ENCODE measurements at regions not wholly inside any gene's neighbourhood (a gene's known extent, or its start where the extent isn't known, plus 50 kb on each side); places are given as distances from the start of the nearest gene placed in this dataset.

GRCh38 chr5:174617285-174617684 is 107.1 kb upstream of the MSX2 start:
- no peaks in the 10 kb centered on the region for H3K9me3 Mint-ChIP-seq
- no peak overlapping the region for H3K27ac Mint-ChIP-seq
- no peak overlapping the region for H3K4me3 Mint-ChIP-seq (ENCODE audit: low read depth)
- intact Hi-C loops (cut with micrococcal nuclease): no loop called here
- no peak for DNase-seq (ENCODE audit: low spot score)
- no peaks in the 10 kb centered on the region for H3K27me3 Mint-ChIP-seq (ENCODE audit: low read depth)
- no peaks in the 10 kb centered on the region for H3K36me3 Mint-ChIP-seq (ENCODE audit: low read depth)
- H3K4me1 Mint-ChIP-seq (ENCODE audit: low read depth): no peaks in the 10 kb centered on the region

- no peak overlapping the region for H3K4me3 Mint-ChIP-seq (ENCODE audit: low read depth)
- H3K27ac Mint-ChIP-seq: no peak overlapping the region
- intact Hi-C loops (cut with micrococcal nuclease): no loop called here
- no peak for DNase-seq (ENCODE audit: low spot score)
- H3K36me3 Mint-ChIP-seq (ENCODE audit: low read depth): no peaks in the 10 kb centered on the region
- H3K4me1 Mint-ChIP-seq (ENCODE audit: low read depth): no peaks in the 10 kb centered on the region
- H3K9me3 Mint-ChIP-seq: no peaks in the 10 kb centered on the region
- H3K27me3 Mint-ChIP-seq (ENCODE audit: low read depth): no peaks in the 10 kb centered on the region
Measured at GRCh38 chr5:174617910-174618309, 106.5 kb upstream of the MSX2 start.

DNA sequence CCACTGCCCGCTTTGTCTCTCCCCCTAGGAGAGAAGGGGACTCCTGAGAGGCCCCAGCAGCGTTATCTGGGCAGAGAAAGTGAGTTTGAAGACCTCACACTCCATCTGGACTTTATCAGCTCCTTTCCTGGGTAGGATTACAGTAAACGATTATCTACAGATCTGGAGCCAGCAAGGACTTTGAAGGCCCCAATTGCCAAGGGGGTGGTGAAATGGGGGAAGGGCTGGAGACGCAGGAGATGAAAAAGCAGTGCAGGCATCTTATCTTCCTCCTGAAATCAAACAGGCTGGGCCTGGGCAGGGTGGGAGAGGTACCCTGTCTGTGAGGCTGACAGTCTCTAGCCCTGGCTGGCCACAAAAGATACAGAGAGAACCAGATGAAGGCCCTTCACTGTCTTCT is 105.8 kb upstream of the MSX2 start:
- H3K36me3 Mint-ChIP-seq (ENCODE audit: low read depth): no peaks in the 10 kb centered on the region
- no peaks in the 10 kb centered on the region for H3K9me3 Mint-ChIP-seq
- H3K27ac Mint-ChIP-seq: no peak overlapping the region
- H3K4me3 Mint-ChIP-seq (ENCODE audit: low read depth): no peak overlapping the region
- no peak for DNase-seq (ENCODE audit: low spot score)
- intact Hi-C loops (cut with micrococcal nuclease): no loop called here
- no peaks in the 10 kb centered on the region for H3K27me3 Mint-ChIP-seq (ENCODE audit: low read depth)
- no peaks in the 10 kb centered on the region for H3K4me1 Mint-ChIP-seq (ENCODE audit: low read depth)

GRCh38 chr5:174622067-174622466 is 102.3 kb upstream of the MSX2 start:
- Mint-ChIP-seq H3K4me3 (ENCODE audit: low read depth) (no peak overlapping the region), H3K36me3 (ENCODE audit: low read depth) (no peaks in the 10 kb centered on the region), H3K4me1 (ENCODE audit: low read depth) (no peaks in the 10 kb centered on the region), H3K27me3 (ENCODE audit: low read depth) (no peaks in the 10 kb centered on the region), H3K9me3 (no peaks in the 10 kb centered on the region), H3K27ac (no peak overlapping the region)
- no peak for DNase-seq (ENCODE audit: low spot score)
- intact Hi-C loops (cut with micrococcal nuclease): no loop called here

GRCh38 chr5:174623018-174623417 is 101.4 kb upstream of the MSX2 start:
- intact Hi-C loops (cut with micrococcal nuclease): no loop called here
- H3K27ac Mint-ChIP-seq: no peak overlapping the region
- H3K4me1 Mint-ChIP-seq (ENCODE audit: low read depth): no peaks in the 10 kb centered on the region
- H3K9me3 Mint-ChIP-seq: no peaks in the 10 kb centered on the region
- H3K4me3 Mint-ChIP-seq (ENCODE audit: low read depth): no peak overlapping the region
- H3K36me3 Mint-ChIP-seq (ENCODE audit: low read depth): no peaks in the 10 kb centered on the region
- H3K27me3 Mint-ChIP-seq (ENCODE audit: low read depth): no peaks in the 10 kb centered on the region
- no peak for DNase-seq (ENCODE audit: low spot score)

GRCh38 chr5:174623433-174624019 is 100.9 kb upstream of the MSX2 start:
- no peaks in the 10 kb centered on the region for H3K4me1 Mint-ChIP-seq (ENCODE audit: low read depth)
- intact Hi-C loops (cut with micrococcal nuclease): no loop called here
- H3K9me3 Mint-ChIP-seq: no peaks in the 10 kb centered on the region
- H3K4me3 Mint-ChIP-seq (ENCODE audit: low read depth): no peak overlapping the region
- H3K27ac Mint-ChIP-seq: no peak overlapping the region
- DNase-seq (ENCODE audit: low spot score): no peak
- no peaks in the 10 kb centered on the region for H3K27me3 Mint-ChIP-seq (ENCODE audit: low read depth)
- H3K36me3 Mint-ChIP-seq (ENCODE audit: low read depth): no peaks in the 10 kb centered on the region

DNA sequence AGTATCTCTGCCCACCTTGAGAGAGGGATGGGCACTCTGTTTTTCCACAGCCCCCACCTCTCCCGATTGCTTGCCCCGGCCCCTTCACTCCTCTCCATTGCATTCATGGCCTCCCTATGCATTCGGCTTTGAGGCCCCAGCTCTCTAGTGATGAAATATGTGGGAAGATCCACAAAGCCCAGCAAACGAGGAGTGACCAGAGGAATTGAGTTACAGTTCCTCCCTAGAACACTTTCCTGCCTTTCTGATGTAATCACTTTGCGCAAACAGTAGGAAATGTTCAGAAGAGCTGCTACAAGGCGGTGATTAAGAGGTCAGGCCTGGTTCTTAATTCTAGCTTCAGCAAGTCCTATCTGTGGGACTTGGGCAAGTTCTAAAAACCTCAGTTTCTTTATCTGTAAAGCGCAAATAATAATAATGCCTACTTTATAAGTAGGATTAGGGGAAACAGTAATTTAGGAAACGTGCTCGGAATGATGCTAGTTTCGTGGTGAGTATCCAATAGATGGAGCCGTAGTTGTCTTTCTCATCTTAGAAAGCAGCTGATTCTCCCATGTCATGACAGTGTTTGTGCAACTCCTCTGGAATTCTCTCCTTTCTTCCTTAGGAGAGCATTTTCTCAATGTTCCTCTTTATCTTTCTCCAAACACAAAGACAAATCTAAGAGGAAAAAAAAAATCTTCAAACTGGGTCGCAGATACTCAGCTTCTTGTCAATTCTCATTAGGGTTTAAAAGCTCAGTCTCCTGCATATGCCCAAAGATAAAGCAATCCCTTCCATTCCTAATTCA is 99.5 kb upstream of the MSX2 start:
- H3K27me3 Mint-ChIP-seq (ENCODE audit: low read depth): no peaks in the 10 kb centered on the region
- intact Hi-C loops (cut with micrococcal nuclease): no loop called here
- no peak overlapping the region for H3K4me3 Mint-ChIP-seq (ENCODE audit: low read depth)
- H3K9me3 Mint-ChIP-seq: no peaks in the 10 kb centered on the region
- H3K4me1 Mint-ChIP-seq (ENCODE audit: low read depth): no peaks in the 10 kb centered on the region
- DNase-seq (ENCODE audit: low spot score): no peak
- no peaks in the 10 kb centered on the region for H3K36me3 Mint-ChIP-seq (ENCODE audit: low read depth)
- no peak overlapping the region for H3K27ac Mint-ChIP-seq

GRCh38 chr5:174625591-174626350 is 98.6 kb upstream of the MSX2 start:
- no peak for DNase-seq (ENCODE audit: low spot score)
- Mint-ChIP-seq H3K4me1 (ENCODE audit: low read depth) (no peaks in the 10 kb centered on the region), H3K9me3 (no peaks in the 10 kb centered on the region), H3K27me3 (ENCODE audit: low read depth) (no peaks in the 10 kb centered on the region), H3K36me3 (ENCODE audit: low read depth) (no peaks in the 10 kb centered on the region), H3K4me3 (ENCODE audit: low read depth) (no peak overlapping the region), H3K27ac (no peak overlapping the region)
- intact Hi-C loops (cut with micrococcal nuclease): no loop called here

DNA sequence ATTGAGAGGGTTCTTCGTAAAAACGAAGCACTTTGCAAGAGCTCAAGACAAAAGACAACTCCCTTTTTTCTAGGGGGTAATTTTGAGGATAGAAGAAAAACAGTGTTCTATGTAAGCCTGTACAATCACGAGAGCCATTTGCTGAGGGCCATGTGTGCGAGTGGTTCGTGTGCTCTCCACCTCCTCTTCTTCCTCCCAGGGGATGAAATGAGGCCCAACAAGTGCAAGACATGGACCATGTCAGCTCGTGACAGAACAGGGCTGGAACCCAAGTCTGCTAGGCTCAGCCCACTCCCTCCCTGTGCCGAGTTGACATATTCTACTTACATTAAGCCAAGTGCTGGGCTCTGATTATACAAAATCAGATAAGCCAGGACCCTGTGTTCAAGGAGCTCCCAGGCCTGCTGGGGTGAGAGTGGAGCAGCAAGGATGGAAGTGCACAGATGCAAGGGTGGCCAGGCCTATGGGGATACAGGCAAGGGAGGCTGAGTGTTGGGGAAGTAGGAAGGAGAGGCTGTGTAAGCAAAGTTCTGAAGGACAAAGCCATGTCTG is 97.9 kb upstream of the MSX2 start:
- DNase-seq (ENCODE audit: low spot score): no peak
- no peaks in the 10 kb centered on the region for H3K9me3 Mint-ChIP-seq
- H3K4me1 Mint-ChIP-seq (ENCODE audit: low read depth): no peaks in the 10 kb centered on the region
- H3K4me3 Mint-ChIP-seq (ENCODE audit: low read depth): no peak overlapping the region
- no peaks in the 10 kb centered on the region for H3K27me3 Mint-ChIP-seq (ENCODE audit: low read depth)
- intact Hi-C loops (cut with micrococcal nuclease): no loop called here
- H3K27ac Mint-ChIP-seq: no peak overlapping the region
- no peaks in the 10 kb centered on the region for H3K36me3 Mint-ChIP-seq (ENCODE audit: low read depth)

- no peaks in the 10 kb centered on the region for H3K27me3 Mint-ChIP-seq (ENCODE audit: low read depth)
- intact Hi-C loops (cut with micrococcal nuclease): no loop called here
Measured at GRCh38 chr5:174636094-174636493, 88.3 kb upstream of the MSX2 start.

GRCh38 chr5:174642816-174643405 is 81.5 kb upstream of the MSX2 start:
- Mint-ChIP-seq H3K9me3 (no peaks in the 10 kb centered on the region), H3K36me3 (ENCODE audit: low read depth) (no peaks in the 10 kb centered on the region), H3K27me3 (ENCODE audit: low read depth) (no peaks in the 10 kb centered on the region), H3K4me3 (ENCODE audit: low read depth) (no peak overlapping the region), H3K4me1 (ENCODE audit: low read depth) (no peaks in the 10 kb centered on the region), H3K27ac (no peak overlapping the region)
- intact Hi-C loops (cut with micrococcal nuclease): no loop called here
- no peak for DNase-seq (ENCODE audit: low spot score)

More at GRCh38 chr5:174636094-174636493, 88.3 kb upstream of the MSX2 start:
- Mint-ChIP-seq H3K4me3 (ENCODE audit: low read depth) (no peak overlapping the region), H3K27ac (no peak overlapping the region), H3K36me3 (ENCODE audit: low read depth) (no peaks in the 10 kb centered on the region), H3K9me3 (no peaks in the 10 kb centered on the region), H3K4me1 (ENCODE audit: low read depth) (no peaks in the 10 kb centered on the region)
- DNase-seq (ENCODE audit: low spot score): no peak

DNA sequence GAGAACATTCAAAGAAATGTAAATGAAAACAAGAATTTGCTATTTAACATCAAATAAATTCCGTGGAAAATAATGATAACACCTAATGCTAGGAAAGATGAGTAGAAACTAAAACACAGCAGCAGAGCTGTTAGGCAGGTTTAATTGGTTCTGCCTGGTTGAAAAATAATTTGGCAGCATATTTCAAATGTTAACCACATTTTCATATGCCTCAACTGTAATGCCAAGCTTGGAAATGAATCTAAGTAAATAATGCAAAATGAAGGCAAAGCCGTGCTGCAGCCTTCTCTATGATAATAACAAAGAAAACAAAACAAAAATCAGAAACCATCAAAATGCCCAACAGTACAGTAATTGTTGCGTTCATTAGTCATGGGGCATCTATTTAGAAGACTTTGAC is 79.9 kb upstream of the MSX2 start:
- no peak for DNase-seq (ENCODE audit: low spot score)
- Mint-ChIP-seq H3K4me1 (ENCODE audit: low read depth) (no peaks in the 10 kb centered on the region), H3K27me3 (ENCODE audit: low read depth) (no peaks in the 10 kb centered on the region), H3K9me3 (no peaks in the 10 kb centered on the region), H3K36me3 (ENCODE audit: low read depth) (no peaks in the 10 kb centered on the region), H3K27ac (no peak overlapping the region), H3K4me3 (ENCODE audit: low read depth) (no peak overlapping the region)
- intact Hi-C loops (cut with micrococcal nuclease): no loop called here

- intact Hi-C loops (cut with micrococcal nuclease): no loop called here
- no peak overlapping the region for H3K4me3 Mint-ChIP-seq (ENCODE audit: low read depth)
- no peaks in the 10 kb centered on the region for H3K4me1 Mint-ChIP-seq (ENCODE audit: low read depth)
- no peaks in the 10 kb centered on the region for H3K9me3 Mint-ChIP-seq
- no peak for DNase-seq (ENCODE audit: low spot score)
- no peak overlapping the region for H3K27ac Mint-ChIP-seq
- no peaks in the 10 kb centered on the region for H3K27me3 Mint-ChIP-seq (ENCODE audit: low read depth)
- no peaks in the 10 kb centered on the region for H3K36me3 Mint-ChIP-seq (ENCODE audit: low read depth)
Measured at GRCh38 chr5:174644923-174645322, 79.5 kb upstream of the MSX2 start.
